HepG2 (cell line): ENCODE measurements at regions not wholly inside any gene's neighbourhood (a gene's known extent, or its start where the extent isn't known, plus 50 kb on each side); places are given as distances from the start of the nearest gene placed in this dataset.
A peak's percentile ranks its signal among the peaks of the same experiment; 100 is the strongest.

ENCODE experiments used
- ATAC-seq: fragments of 200-7000 bp; cut with Tn5 transposase; 3 replicates; pipeline ENCODE4 v1.9.1; 2020; ENCODE audit warnings: mild to moderate bottlenecking, moderate library complexity
- BruUV-seq: library from RNA; stranded (reverse); fragments of 400-500 nt; replicated peaks from 2 replicates; lab custom pipeline; 2021; lab: Mats Ljungman, UMichigan
- CTCF ChIA-PET: fragments of 300-600 bp; formaldehyde crosslinking; extraction: SDS; loops from one replicate; lab custom pipeline; 2021; ENCODE audit warnings: low total read pairs, inconsistent platforms, low intra/inter-chr PET ratio; lab: Yijun Ruan, JAX
- POLR2A ChIA-PET: fragments of 350-600 bp; sonication (Branson Sonifier 250); formaldehyde crosslinking; loops from one replicate; lab custom pipeline; 2020; ENCODE audit warnings: antibody characterized with exemption, inconsistent platforms; lab: Yijun Ruan, JAX
- DNase-seq: peaks from one replicate; pipeline ENCODE4 v3.0.0-alpha.2; 2015; ENCODE audit warnings: low spot score
- FAIRE-seq: peaks from 3 replicates; lab custom pipeline; 2011; peaks lifted over from hg19 to GRCh38; lab: Jason Lieb, UNC
- H2AFZ ChIP-seq: one replicate; pipeline ENCODE4 v1.6.1; 2011; ENCODE audit warnings: low read length, inconsistent platforms
- H3K27ac ChIP-seq: fragments of 300-600 bp; 3 replicates; pipeline ENCODE4 v1.8.0; 2011; ENCODE audit warnings: mixed run types, mild to moderate bottlenecking, mixed read lengths, low read length, inconsistent platforms; ENCODE audit not compliant: insufficient read depth; ENCODE audit errors: extremely low read length
- H3K27me3 ChIP-seq, 2 experiments: fragments of 200-600 bp in 1 of 2; 2 replicates in 1 of 2; 3 replicates in 1 of 2; pipeline versions ENCODE4 v1.6.0 to v1.8.0; 2011; ENCODE audit warnings: low read length in 2 of 2, mild to moderate bottlenecking in 2 of 2, moderate library complexity in 2 of 2, inconsistent platforms in 1 of 2; ENCODE audit not compliant: insufficient read depth in 2 of 2, control insufficient read depth in 1 of 2
- H3K36me3 ChIP-seq, 2 experiments: fragments of 200-600 bp in 1 of 2; replicated peaks in 1 of 2; 2 replicates in 1 of 2; 3 replicates in 1 of 2; pipeline versions ENCODE4 v1.5.1 to v1.8.0; 2011; ENCODE audit warnings: low read length in 2 of 2, inconsistent platforms in 1 of 2; ENCODE audit not compliant: insufficient read depth in 2 of 2, control insufficient read depth in 1 of 2
- H3K4me1 ChIP-seq: 2 replicates; pipeline ENCODE4 v1.5.1; 2012; ENCODE audit warnings: low read length, inconsistent platforms; ENCODE audit not compliant: insufficient read depth
- H3K4me2 ChIP-seq: 2 replicates; pipeline ENCODE4 v1.6.0; 2011; ENCODE audit warnings: low read depth, low read length, inconsistent platforms
- H3K4me3 ChIP-seq, 3 experiments: fragments of 200-600 bp in 1 of 3; sonication (generic), shearing (Covaris generic) in 1 of 3; replicated peaks in 1 of 3; 2 replicates each; pipeline ENCODE4 v1.5.1; 2011 to 2016; ENCODE audit warnings: low read length in 3 of 3, inconsistent platforms in 2 of 3, low read depth in 2 of 3, mild to moderate bottlenecking in 2 of 3, control low read depth in 1 of 3, mixed read lengths in 1 of 3; ENCODE audit not compliant: insufficient read depth in 1 of 3
- H3K79me2 ChIP-seq: one replicate; pipeline ENCODE4 v1.6.1; 2011; ENCODE audit warnings: low read length, inconsistent platforms; ENCODE audit not compliant: insufficient read depth
- H3K9ac ChIP-seq: 2 replicates; pipeline ENCODE4 v1.6.0; 2011; ENCODE audit warnings: mild to moderate bottlenecking, low read depth, low read length, inconsistent platforms; ENCODE audit not compliant: insufficient read depth
- H3K9me3 ChIP-seq: 2 replicates; pipeline ENCODE4 v1.5.1; 2012; ENCODE audit warnings: mild to moderate bottlenecking, low read length
- H4K20me1 ChIP-seq: 2 replicates; pipeline ENCODE4 v1.6.0; 2011; ENCODE audit warnings: inconsistent platforms, mild to moderate bottlenecking, low read length, moderate library complexity; ENCODE audit not compliant: insufficient read depth
- CBX1 ChIP-seq: IDR thresholded peaks from one replicate; pipeline ENCODE4 v1.6.1; 2016; ENCODE audit warnings: antibody characterized with exemption, low read depth
- CCDC6 ChIP-seq: sonication (generic); formaldehyde crosslinking; IDR thresholded peaks from 2 replicates; pipeline ENCODE4 v1.8.1; 2022; ENCODE audit warnings: mild to moderate bottlenecking, missing genetic modification reagents, moderate library complexity
- EEA1 ChIP-seq: sonication (generic); formaldehyde crosslinking; IDR thresholded peaks from 2 replicates; pipeline ENCODE4 v1.5.1; 2020; ENCODE audit warnings: mild to moderate bottlenecking, missing genetic modification reagents, borderline replicate concordance
- GZF1 ChIP-seq: sonication (generic); formaldehyde crosslinking; IDR thresholded peaks from 2 replicates; pipeline ENCODE4 v1.5.1; 2020; ENCODE audit warnings: mild to moderate bottlenecking, missing genetic modification reagents
- KAT7 ChIP-seq: IDR thresholded peaks from 2 replicates; pipeline ENCODE4 v1.6.1; 2018; ENCODE audit warnings: borderline replicate concordance, missing compliant biosample characterization
- PATZ1 ChIP-seq: sonication (generic); formaldehyde crosslinking; IDR thresholded peaks from 2 replicates; pipeline ENCODE4 v1.4.0; 2020; ENCODE audit warnings: missing genetic modification reagents
- RBM22 ChIP-seq: fragments of 200-400 bp; formaldehyde crosslinking; optimal IDR thresholded peaks from 2 replicates; pipeline ENCODE3; 2017; ENCODE audit warnings: mild to moderate bottlenecking, low read length, moderate library complexity
- SMARCC2 ChIP-seq: fragments of 450-650 bp; IDR thresholded peaks from 2 replicates; pipeline ENCODE4 v1.6.1; 2017; ENCODE audit warnings: antibody characterized with exemption, mild to moderate bottlenecking
- SP2 ChIP-seq: sonication (generic); formaldehyde crosslinking; IDR thresholded peaks from 2 replicates; pipeline ENCODE4 v1.5.1; 2020; ENCODE audit warnings: mild to moderate bottlenecking, missing genetic modification reagents
- SRF ChIP-seq: IDR thresholded peaks from 2 replicates; pipeline ENCODE4 v1.6.1; 2011; ENCODE audit warnings: mild to moderate bottlenecking, low read depth, low read length, moderate library complexity
- TBL1XR1 ChIP-seq: fragments of 150-350 bp; IDR thresholded peaks from 2 replicates; pipeline ENCODE4 v1.6.1; 2014; ENCODE audit warnings: borderline replicate concordance, low read length; ENCODE audit not compliant: partially characterized antibody
- TCF7 ChIP-seq: sonication (generic); IDR thresholded peaks from 2 replicates; pipeline ENCODE4 v1.6.1; 2016; ENCODE audit warnings: antibody characterized with exemption, low read depth
- TEAD3 ChIP-seq: optimal IDR thresholded peaks from 2 replicates; pipeline ENCODE3; 2016; ENCODE audit warnings: borderline replicate concordance
- ZBTB20 ChIP-seq: sonication (generic); formaldehyde crosslinking; IDR thresholded peaks from 2 replicates; pipeline ENCODE4 v1.8.1; 2023; ENCODE audit warnings: missing genetic modification reagents, low read depth, mild to moderate bottlenecking, borderline replicate concordance
- ZC3H13 ChIP-seq: sonication (generic); formaldehyde crosslinking; IDR thresholded peaks from 2 replicates; pipeline ENCODE4 v1.8.1; 2023; ENCODE audit warnings: mild to moderate bottlenecking, missing genetic modification reagents, moderate library complexity
- ZFP36L2 ChIP-seq: sonication (generic); formaldehyde crosslinking; IDR thresholded peaks from 2 replicates; pipeline ENCODE4 v1.4.0; 2020; ENCODE audit warnings: missing genetic modification reagents
- ZNF17 ChIP-seq: sonication (generic); formaldehyde crosslinking; IDR thresholded peaks from 2 replicates; pipeline ENCODE4 v1.5.0; 2020; ENCODE audit warnings: mild to moderate bottlenecking, missing genetic modification reagents
- ZNF276 ChIP-seq: sonication (generic); formaldehyde crosslinking; IDR thresholded peaks from 2 replicates; pipeline ENCODE4 v1.4.0; 2020; ENCODE audit warnings: mild to moderate bottlenecking, low read depth, missing genetic modification reagents
- ZNF710 ChIP-seq: sonication (generic); formaldehyde crosslinking; IDR thresholded peaks from 2 replicates; pipeline ENCODE4 v1.5.0; 2020; ENCODE audit warnings: mild to moderate bottlenecking, missing genetic modification reagents, borderline replicate concordance
- ZSCAN31 ChIP-seq: sonication (generic); formaldehyde crosslinking; IDR thresholded peaks from 2 replicates; pipeline ENCODE4 v1.5.0; 2020; ENCODE audit warnings: low read depth, mild to moderate bottlenecking, missing genetic modification reagents
- WGBS: methylation state at CpG from one replicate; pipeline ENCODE4 v1.1.6; 2017; ENCODE audit warnings: low lambda C conversion rate; 5-methylcytosine and 5-hydroxymethylcytosine counted together
- in situ Hi-C: cut with HindIII; loops from 2 replicates; pipeline ENCODE4 v1.10.0; 2017; ENCODE audit warnings: low pct_unique_long_range_greater_than_20kb; ENCODE audit not compliant: extremely low pct_ligation_motif_present
- intact Hi-C: fragments of 100-400 bp; cut with micrococcal nuclease; formaldehyde crosslinking; loops from one replicate; pipeline ENCODE4 v1.10.0; 2022; ENCODE audit not compliant: unreplicated experiment

- POLR2A ChIA-PET, result interaction anchor here (0.6 to 1.6 kb wide), 4 partner anchors 11 to 81 kb away, joined by 3 to 7 read pairs (median 3); no protein-coding TSS in a partner anchor
- BruUV-seq, result no TSS peak
- Histone ChIP-seq H3K9ac (no peak overlapping the region), H3K4me2 (peak overlapping the region; percentile 30; the same call in 1 of the 2 replicates), H3K4me3 (no peak overlapping the region), H3K9me3 (peaks cover 8% of the 10 kb centered on the region), H2AFZ (no peak overlapping the region), H3K27ac (no peak overlapping the region), H3K79me2 (no peaks in the 10 kb centered on the region), H3K36me3 (no peaks in the 10 kb centered on the region), H3K4me1 (peaks cover 65% of the 10 kb centered on the region), H3K27me3 (peaks cover 7 to 70% of the 10 kb centered on the region in 2 experiments), H4K20me1 (no peaks in the 10 kb centered on the region)
- CTCF ChIA-PET, result interaction anchor here (1.3 to 2.8 kb wide), 2 partner anchors 81 to 126 kb away, joined by 3 to 17 read pairs; no protein-coding TSS in a partner anchor
- 50% methylated on average over 17 of the region's 17 CpGs for WGBS
- ATAC-seq (peak; percentile 30), FAIRE-seq (peak; percentile 56), DNase-seq (peak; percentile 39)
- intact Hi-C loops, result loop anchor here (1.0 kb wide), 1 partner anchor 81 kb away; no protein-coding TSS in a partner anchor
- in situ Hi-C loops, result loop anchor here (5.0 kb wide), 1 partner anchor 50 kb away; the partner anchor contains the start of gene ZCCHC14
- TF ChIP-seq KAT7 (CRISPR knock-in tag) (0 out of 2 replicates have a peak, but pooled peaks have one; percentile 36), TEAD3 (CRISPR knock-in tag) (peak; percentile 64), TBL1XR1 (no peak), ZNF17 (CRISPR knock-in tag) (no peak), SMARCC2 (no peak), ZSCAN31 (CRISPR knock-in tag) (no peak), GZF1 (CRISPR knock-in tag) (peak; percentile 95), SP2 (no peak), PATZ1 (no peak), TCF7 (no peak), SRF (no peak), ZNF276 (CRISPR knock-in tag) (no peak), ZFP36L2 (no peak), ZBTB20 (0 out of 2 replicates have a peak, but pooled peaks have one; percentile 26), ZC3H13 (CRISPR knock-in tag) (no peak), CBX1 (no peak), ZNF710 (CRISPR knock-in tag) (no peak), EEA1 (0 out of 2 replicates have a peak, but pooled peaks have one; percentile 53), CCDC6 (no peak), RBM22 (no peak)
These were observed 49.8 kb upstream of the ZCCHC14 start for GRCh38 chr16:87542531-87543102.
